GM12864 (cell line): ENCODE measurements at regions not wholly inside any gene's neighbourhood (a gene's known extent, or its start where the extent isn't known, plus 50 kb on each side); places are given as distances from the start of the nearest gene placed in this dataset.

Source experiments
- DNase-seq: peaks from one replicate; pipeline ENCODE4 v3.0.0-alpha.2; 2011; ENCODE audit warnings: low read depth
- H3K4me3 ChIP-seq: 2 replicates; pipeline ENCODE4 v1.5.1; 2011; ENCODE audit warnings: mild to moderate bottlenecking, low read depth, low read length, control low read depth
- CTCF ChIP-seq: IDR thresholded peaks from 2 replicates; pipeline ENCODE4 v1.5.1; 2011; ENCODE audit warnings: low read depth, mild to moderate bottlenecking, moderate library complexity, low read length, control low read depth, inconsistent platforms; ENCODE audit errors: missing control alignments

- H3K4me3 ChIP-seq, result no peak overlapping the region
- no peak for TF ChIP-seq CTCF
- DNase-seq, result no peak
Observed at GRCh38 chr2:15786901-15787300, 153.4 kb upstream of the MYCN start.

- no peak overlapping the region for H3K4me3 ChIP-seq
- TF ChIP-seq CTCF, result no peak
- no peak for DNase-seq
Observed at GRCh38 chr2:15787535-15788454, 152.6 kb upstream of the MYCN start.

- no peak for DNase-seq
- no peak for TF ChIP-seq CTCF
- no peak overlapping the region for H3K4me3 ChIP-seq
Observed at GRCh38 chr2:15788455-15788829, 151.9 kb upstream of the MYCN start.

- no peak for TF ChIP-seq CTCF
- no peak for DNase-seq
- H3K4me3 ChIP-seq, result no peak overlapping the region
Observed at GRCh38 chr2:15788830-15789229, 151.5 kb upstream of the MYCN start.

- no peak for TF ChIP-seq CTCF
- no peak overlapping the region for H3K4me3 ChIP-seq
- DNase-seq, result no peak
Observed at GRCh38 chr2:15789381-15790062, 150.8 kb upstream of the MYCN start.

- TF ChIP-seq CTCF, result no peak
- no peak for DNase-seq
- H3K4me3 ChIP-seq, result no peak overlapping the region
Observed at GRCh38 chr2:15790326-15790725, 150.0 kb upstream of the MYCN start.

GRCh38 chr2:15790838-15791237, 149.5 kb upstream of the MYCN start:
- no peak for DNase-seq

More at GRCh38 chr2:15790838-15791237, 149.5 kb upstream of the MYCN start:
- no peak overlapping the region for H3K4me3 ChIP-seq
- no peak for TF ChIP-seq CTCF
